CD14-positive monocyte (primary cell): ENCODE measurements at regions not wholly inside any gene's neighbourhood (a gene's known extent, or its start where the extent isn't known, plus 50 kb on each side); places are given as distances from the start of the nearest gene placed in this dataset.

Source experiments
- DNase-seq, 3 donors: peaks; one replicate each; pipeline ENCODE4 v3.0.0-alpha.2; 2011 to 2022
- H2AFZ ChIP-seq: 2 replicates; pipeline ENCODE4 v1.6.0; 2012; ENCODE audit warnings: mild to moderate bottlenecking, low read depth, low read length, inconsistent platforms; ENCODE audit not compliant: insufficient read depth, poor library complexity, severe bottlenecking
- H3K27ac ChIP-seq, 2 donors: 1 replicate in 1 of 2; 2 replicates in 1 of 2; pipeline ENCODE4 v1.5.1; 2012 to 2013; ENCODE audit warnings: low read length in 2 of 2, control low read depth in 1 of 2, inconsistent platforms in 1 of 2, low read depth in 1 of 2, mild to moderate bottlenecking in 1 of 2
- H3K27me3 ChIP-seq, 2 donors: one replicate each; pipeline versions ENCODE4 v1.6.0 to v1.6.1; 2011 to 2013; ENCODE audit warnings: low read length in 2 of 2; ENCODE audit not compliant: control insufficient read depth in 2 of 2, insufficient read depth in 2 of 2
- H3K36me3 ChIP-seq, 2 donors: replicated peaks in 1 of 2; 1 replicate in 1 of 2; 2 replicates in 1 of 2; pipeline versions ENCODE4 v1.5.1 to v1.6.1; 2012 to 2013; ENCODE audit warnings: low read length in 2 of 2, control low read depth in 1 of 2, inconsistent platforms in 1 of 2, mild to moderate bottlenecking in 1 of 2; ENCODE audit not compliant: insufficient read depth in 2 of 2, control insufficient read depth in 1 of 2
- H3K4me1 ChIP-seq, 2 donors: 1 replicate in 1 of 2; 2 replicates in 1 of 2; pipeline versions ENCODE4 v1.5.1 to v1.6.1; 2012 to 2013; ENCODE audit warnings: low read length in 2 of 2, control low read depth in 1 of 2, inconsistent platforms in 1 of 2, mild to moderate bottlenecking in 1 of 2, moderate library complexity in 1 of 2; ENCODE audit not compliant: insufficient read depth in 2 of 2, control insufficient read depth in 1 of 2
- H3K4me2 ChIP-seq: replicated peaks from 2 replicates; pipeline ENCODE3; 2012; ENCODE audit warnings: low read length, moderate library complexity, mild to moderate bottlenecking; ENCODE audit not compliant: poor library complexity, severe bottlenecking; ENCODE audit errors: extremely low read depth
- H3K4me3 ChIP-seq, 3 experiments: fragments of 200-600 bp in 1 of 3; sonication (generic) in 1 of 3; replicated peaks in 1 of 3; 1 replicate in 2 of 3; 2 replicates in 1 of 3; pipeline ENCODE4 v1.5.1; 2011 to 2013; ENCODE audit warnings: low read length in 3 of 3, mild to moderate bottlenecking in 3 of 3, control low read depth in 2 of 3, low read depth in 2 of 3, inconsistent platforms in 1 of 3, moderate library complexity in 1 of 3
- H3K79me2 ChIP-seq: 2 replicates; pipeline ENCODE4 v1.6.0; 2012; ENCODE audit warnings: mild to moderate bottlenecking, control low read depth, inconsistent platforms, low read length, moderate library complexity; ENCODE audit not compliant: insufficient read depth
- H3K9ac ChIP-seq: 2 replicates; pipeline ENCODE4 v1.6.0; 2017; ENCODE audit warnings: low read length, mild to moderate bottlenecking; ENCODE audit not compliant: insufficient read depth, poor library complexity, severe bottlenecking
- H3K9me3 ChIP-seq, 2 donors: replicated peaks in 1 of 2; 1 replicate in 1 of 2; 2 replicates in 1 of 2; pipeline versions ENCODE4 v1.5.1 to v1.6.1; 2012 to 2013; ENCODE audit warnings: low read length in 2 of 2, control low read depth in 1 of 2; ENCODE audit not compliant: control insufficient read depth in 1 of 2, insufficient read depth in 1 of 2
- H4K20me1 ChIP-seq: 2 replicates; pipeline ENCODE4 v1.6.0; 2012; ENCODE audit warnings: mild to moderate bottlenecking, low read length, control low read depth, moderate library complexity; ENCODE audit not compliant: insufficient read depth
- H3K27ac Mint-ChIP-seq, 7 donors: one replicate each; pipeline ENCODE4 v1.8.0; 2020; ENCODE audit warnings: mild to moderate bottlenecking in 7 of 7, mixed read lengths in 7 of 7, moderate library complexity in 6 of 7, inconsistent platforms in 2 of 7
- H3K27me3 Mint-ChIP-seq, 3 donors: one replicate each; pipeline ENCODE4 v1.8.0; 2021 to 2022; ENCODE audit warnings: low read depth in 3 of 3, mild to moderate bottlenecking in 3 of 3, mixed read lengths in 3 of 3, moderate library complexity in 3 of 3, inconsistent platforms in 1 of 3
- H3K36me3 Mint-ChIP-seq, 2 donors: one replicate each; pipeline ENCODE4 v1.8.0; 2020; ENCODE audit warnings: mixed read lengths in 2 of 2, inconsistent platforms in 1 of 2, mild to moderate bottlenecking in 1 of 2
- H3K4me1 Mint-ChIP-seq: one replicate; pipeline ENCODE4 v1.8.0; 2020; ENCODE audit warnings: mild to moderate bottlenecking, mixed read lengths
- H3K4me3 Mint-ChIP-seq, 2 donors: one replicate each; pipeline ENCODE4 v1.8.0; 2020; ENCODE audit warnings: mild to moderate bottlenecking in 2 of 2, mixed read lengths in 2 of 2, moderate library complexity in 1 of 2
- H3K9me3 Mint-ChIP-seq, 7 donors: one replicate each; pipeline ENCODE4 v1.8.0; 2020 to 2022; ENCODE audit warnings: mixed read lengths in 7 of 7, mild to moderate bottlenecking in 6 of 7, moderate library complexity in 6 of 7, inconsistent platforms in 2 of 7
- CTCF ChIP-seq: fragments of 200-600 bp; IDR thresholded peaks from one replicate; pipeline ENCODE4 v1.8.0; 2022; ENCODE audit warnings: antibody characterized with exemption, mild to moderate bottlenecking
- WGBS: methylation state at CpG from one replicate; pipeline ENCODE4 v1.1.5; 2013; ENCODE audit warnings: missing lambda C conversion rate; ENCODE audit not compliant: insufficient coverage; 5-methylcytosine and 5-hydroxymethylcytosine counted together
- intact Hi-C, 2 donors: fragments of 100-400 bp; cut with micrococcal nuclease; formaldehyde crosslinking; loops; one replicate each; pipeline versions ENCODE4 v1.15.0 to v1.15.1; 2023

GRCh38 chr11:28628412-28628811 lies 520.2 kb downstream of the METTL15 start:
- Histone ChIP-seq H3K27me3 (no peaks in the 10 kb centered on the region), H3K9ac (no peak overlapping the region), H3K79me2 (no peaks in the 10 kb centered on the region), H3K4me3 (no peak overlapping the region), H3K27ac (no peak overlapping the region), H3K36me3 (no peaks in the 10 kb centered on the region), H3K4me1 (no peaks in the 10 kb centered on the region), H3K4me2 (no peak overlapping the region), H3K9me3 (no peaks in the 10 kb centered on the region), H4K20me1 (no peaks in the 10 kb centered on the region), H2AFZ (no peak overlapping the region)
- no peak for DNase-seq
- TF ChIP-seq CTCF: no peak
- Mint-ChIP-seq H3K4me1 (no peaks in the 10 kb centered on the region), H3K36me3 (no peaks in the 10 kb centered on the region), H3K9me3 (peaks cover 0 to 4% (median 2%) of the 10 kb centered on the region in 7 donors), H3K27ac (no peak overlapping the region), H3K27me3 (no peaks in the 10 kb centered on the region), H3K4me3 (no peak overlapping the region)
- intact Hi-C loops: no loop called here
- WGBS: 92% methylated on average over 2 of the region's 4 CpGs

GRCh38 chr11:28627690-28628255 lies 519.6 kb downstream of the METTL15 start:
- no peak for TF ChIP-seq CTCF
- WGBS: 83% methylated on average over 1 of the region's 1 CpG
- no peaks in the 10 kb centered on the region for H3K4me1 Mint-ChIP-seq

More at GRCh38 chr11:28627690-28628255, 519.6 kb downstream of the METTL15 start:
- H4K20me1 ChIP-seq: no peaks in the 10 kb centered on the region
- H2AFZ ChIP-seq: no peak overlapping the region
- no peak overlapping the region for H3K4me3 ChIP-seq
- H3K79me2 ChIP-seq: no peaks in the 10 kb centered on the region
- Mint-ChIP-seq H3K27ac (no peak overlapping the region), H3K4me3 (no peak overlapping the region), H3K27me3 (no peaks in the 10 kb centered on the region), H3K36me3 (no peaks in the 10 kb centered on the region), H3K9me3 (peaks cover 0 to 6% (median 2%) of the 10 kb centered on the region in 7 donors)
- no peaks in the 10 kb centered on the region for H3K36me3 ChIP-seq
- no peaks in the 10 kb centered on the region for H3K9me3 ChIP-seq
- H3K4me2 ChIP-seq: no peak overlapping the region
- no peaks in the 10 kb centered on the region for H3K4me1 ChIP-seq
- no peak for DNase-seq
- H3K9ac ChIP-seq: no peak overlapping the region
- intact Hi-C loops: no loop called here
- H3K27me3 ChIP-seq: no peaks in the 10 kb centered on the region
- no peak overlapping the region for H3K27ac ChIP-seq
